Muscle of back (tissue), 3 donors: ENCODE measurements at regions not wholly inside any gene's neighbourhood (a gene's known extent, or its start where the extent isn't known, plus 50 kb on each side); places are given as distances from the start of the nearest gene placed in this dataset.

Experiments
- DNase-seq, 3 donors: peaks; one replicate each; pipeline versions ENCODE4 v3.0.0 to v3.0.0-alpha.2; 2013

GRCh38 chr13:33710924-33711323 lies 107.0 kb upstream of the RFC3 start:
- no peak for DNase-seq

- DNase-seq = no peak
These were observed 106.5 kb upstream of the RFC3 start for GRCh38 chr13:33711436-33711835.

GRCh38 chr13:33717775-33718174 lies 100.2 kb upstream of the RFC3 start:
- no peak for DNase-seq

- DNase-seq = peak; percentile 64 to 78 (median 77)
These were observed 96.2 kb upstream of the RFC3 start for GRCh38 chr13:33721724-33722123.

- DNase-seq = peak in 2 of 3 donors; percentile 22 to 58
These were observed 95.6 kb upstream of the RFC3 start for GRCh38 chr13:33722216-33722915.

GRCh38 chr13:33723365-33723764 lies 94.6 kb upstream of the RFC3 start:
- no peak for DNase-seq

- peak; percentile 84 to 91 (median 85) for DNase-seq
These were observed 94.0 kb upstream of the RFC3 start for GRCh38 chr13:33723772-33724435.

GRCh38 chr13:33725340-33725739 lies 92.6 kb upstream of the RFC3 start:
- no peak for DNase-seq

GRCh38 chr13:33727297-33728083 lies 90.5 kb upstream of the RFC3 start:
- DNase-seq = no peak

- no peak for DNase-seq
These were observed 89.5 kb upstream of the RFC3 start for GRCh38 chr13:33728271-33729037.

GRCh38 chr13:33730147-33730546 lies 87.8 kb upstream of the RFC3 start:
- DNase-seq = no peak

- DNase-seq = no peak
These were observed 87.3 kb upstream of the RFC3 start for GRCh38 chr13:33730619-33731018.

GRCh38 chr13:33735276-33735675 lies 82.7 kb upstream of the RFC3 start:
- no peak for DNase-seq

GRCh38 chr13:33739254-33739653 lies 78.7 kb upstream of the RFC3 start:
- DNase-seq = no peak

GRCh38 chr13:33740134-33740538 lies 77.8 kb upstream of the RFC3 start:
- DNase-seq = peak; percentile 71 to 86 (median 73)

GRCh38 chr13:33742321-33742720 lies 75.6 kb upstream of the RFC3 start:
- no peak for DNase-seq

- no peak for DNase-seq
These were observed 74.2 kb upstream of the RFC3 start for GRCh38 chr13:33743438-33744368.

GRCh38 chr13:33744589-33745369 lies 73.2 kb upstream of the RFC3 start:
- peak in 1 of 3 donors; percentile 44 for DNase-seq

GRCh38 chr13:33745370-33746324 lies 72.3 kb upstream of the RFC3 start:
- DNase-seq = peak in 1 of 3 donors; percentile 26
